Type B pancreatic cell (in vitro differentiated cells): ENCODE measurements at regions not wholly inside any gene's neighbourhood (a gene's known extent, or its start where the extent isn't known, plus 50 kb on each side); places are given as distances from the start of the nearest gene placed in this dataset.
"Not testable (repeated sequence)": the region's sequence is repeated elsewhere in the genome, so short reads cannot be mapped to it uniquely, and the experiment has no call there.

Experiments
- DNase-seq: peaks from one replicate; pipeline ENCODE4 v3.0.0; 2021; ENCODE audit warnings: mixed read lengths; ENCODE audit not compliant: unreplicated experiment; ENCODE audit errors: extremely low spot score
- H3K27ac Mint-ChIP-seq: 2 replicates; pipeline ENCODE4 v1.8.0; 2021; ENCODE audit warnings: mild to moderate bottlenecking, mixed read lengths
- H3K27me3 Mint-ChIP-seq: 2 replicates; pipeline ENCODE4 v1.8.0; 2021; ENCODE audit warnings: mixed read lengths
- H3K36me3 Mint-ChIP-seq: 2 replicates; pipeline ENCODE4 v1.8.0; 2021; ENCODE audit warnings: mixed read lengths
- H3K4me1 Mint-ChIP-seq: one replicate; pipeline ENCODE4 v1.8.0; 2021; ENCODE audit warnings: mixed read lengths; ENCODE audit not compliant: unreplicated experiment
- H3K4me3 Mint-ChIP-seq: 2 replicates; pipeline ENCODE4 v1.8.0; 2021; ENCODE audit warnings: mild to moderate bottlenecking, mixed read lengths
- H3K9me3 Mint-ChIP-seq: 2 replicates; pipeline ENCODE4 v1.8.0; 2021; ENCODE audit warnings: mixed read lengths
- CTCF ChIP-seq: fragments of 200-600 bp; sonication (generic); conservative IDR thresholded peaks from 2 replicates; pipeline ENCODE4 v1.5.0; 2021; ENCODE audit warnings: antibody characterized with exemption, mild to moderate bottlenecking

GRCh38 chr18:62460851-62461300 is 61.9 kb upstream of the ZCCHC2 start:
- no peaks in the 10 kb centered on the region for H3K36me3 Mint-ChIP-seq
- no peaks in the 10 kb centered on the region for H3K4me1 Mint-ChIP-seq
- no peaks in the 10 kb centered on the region for H3K9me3 Mint-ChIP-seq
- H3K4me3 Mint-ChIP-seq: no peak overlapping the region
- TF ChIP-seq CTCF: no peak
- H3K27ac Mint-ChIP-seq: peak overlapping the region; percentile 16
- no peak for DNase-seq
- H3K27me3 Mint-ChIP-seq: no peaks in the 10 kb centered on the region

GRCh38 chr18:62461591-62461990 is 61.2 kb upstream of the ZCCHC2 start:
- DNase-seq: no peak
- no peak overlapping the region for H3K27ac Mint-ChIP-seq
- no peaks in the 10 kb centered on the region for H3K4me1 Mint-ChIP-seq
- H3K36me3 Mint-ChIP-seq: no peaks in the 10 kb centered on the region
- H3K4me3 Mint-ChIP-seq: no peak overlapping the region
- TF ChIP-seq CTCF: no peak
- no peaks in the 10 kb centered on the region for H3K9me3 Mint-ChIP-seq
- H3K27me3 Mint-ChIP-seq: no peaks in the 10 kb centered on the region

- H3K4me3 Mint-ChIP-seq: no peak overlapping the region
- no peak for TF ChIP-seq CTCF
- peaks cover 14% of the 10 kb centered on the region for H3K9me3 Mint-ChIP-seq
- peaks cover under 1% of the 10 kb centered on the region for H3K27me3 Mint-ChIP-seq
- H3K36me3 Mint-ChIP-seq: no peaks in the 10 kb centered on the region
- no peak for DNase-seq
- no peak overlapping the region for H3K27ac Mint-ChIP-seq
- H3K4me1 Mint-ChIP-seq: no peaks in the 10 kb centered on the region
Measured at GRCh38 chr18:62464266-62464665, 58.6 kb upstream of the ZCCHC2 start.

- not testable (repeated sequence) for H3K4me3 Mint-ChIP-seq
- H3K27me3 Mint-ChIP-seq: peaks cover 13% of the 10 kb centered on the region
Measured at GRCh38 chr18:62469131-62469530, 53.7 kb upstream of the ZCCHC2 start.

More at GRCh38 chr18:62469131-62469530, 53.7 kb upstream of the ZCCHC2 start:
- not testable (repeated sequence) for DNase-seq, H3K27ac Mint-ChIP-seq, H3K4me1 Mint-ChIP-seq, H3K36me3 Mint-ChIP-seq
- peaks cover 17% of the 10 kb centered on the region for H3K9me3 Mint-ChIP-seq
